SK-N-SH (cell line): ENCODE measurements at regions not wholly inside any gene's neighbourhood (a gene's known extent, or its start where the extent isn't known, plus 50 kb on each side); places are given as distances from the start of the nearest gene placed in this dataset.
A peak's percentile ranks its signal among the peaks of the same experiment; 100 is the strongest.

Source experiments
- CTCF ChIA-PET: fragments of 300-600, 350-600 bp; formaldehyde crosslinking; extraction: SDS; loops from one replicate; lab custom pipeline; 2021; lab: Yijun Ruan, JAX
- POLR2A ChIA-PET: fragments of 350-600 bp; sonication (Branson Sonifier 250); formaldehyde crosslinking; extraction: SDS; loops from one replicate; lab custom pipeline; 2020; ENCODE audit warnings: antibody characterized with exemption, inconsistent platforms; lab: Yijun Ruan, JAX
- DNase-seq: peaks from one replicate; pipeline ENCODE4 v3.0.0; 2012
- H2AFZ ChIP-seq: fragments of 200-600 bp; sonication (generic); 2 replicates; pipeline ENCODE4 v1.8.1; 2016; ENCODE audit warnings: antibody characterized with exemption, mild to moderate bottlenecking, low read depth
- H3F3A ChIP-seq: fragments of 200-600 bp; sonication (generic); replicated peaks from 2 replicates; pipeline ENCODE3; 2016; ENCODE audit warnings: antibody characterized with exemption, mild to moderate bottlenecking; ENCODE audit not compliant: insufficient read depth
- H3K27ac ChIP-seq, 2 experiments: fragments of 200-500 bp in 1 of 2; fragments of 200-600 bp in 1 of 2; sonication (Bioruptor generic) in 1 of 2; sonication (generic), shearing (Covaris generic) in 1 of 2; 2 replicates each; pipeline versions ENCODE4 v1.5.1 to v1.6.1; 2014 to 2016; ENCODE audit warnings: low read depth in 2 of 2, inconsistent platforms in 1 of 2, low read length in 1 of 2, mild to moderate bottlenecking in 1 of 2, mixed read lengths in 1 of 2
- H3K27me3 ChIP-seq: fragments of 200-600 bp; sonication (generic), shearing (Covaris generic); 2 replicates; pipeline ENCODE4 v1.6.1; 2016; ENCODE audit warnings: mixed run types; ENCODE audit not compliant: insufficient read depth
- H3K36me3 ChIP-seq, 2 experiments: fragments of 200-500 bp in 1 of 2; fragments of 200-600 bp in 1 of 2; sonication (Bioruptor generic) in 1 of 2; sonication (generic) in 1 of 2; replicated peaks in 1 of 2; 2 replicates each; pipeline versions ENCODE3 to v1.5.1; 2014 to 2016; ENCODE audit warnings: low read length in 1 of 2, mild to moderate bottlenecking in 1 of 2; ENCODE audit not compliant: insufficient read depth in 2 of 2, control insufficient read depth in 1 of 2
- H3K4me1 ChIP-seq, 2 experiments: fragments of 200-500 bp in 1 of 2; fragments of 200-600 bp in 1 of 2; sonication (Bioruptor generic) in 1 of 2; sonication (generic), shearing (Covaris generic) in 1 of 2; 2 replicates each; pipeline versions ENCODE4 v1.5.1 to v1.6.1; 2014 to 2016; ENCODE audit warnings: low read depth in 1 of 2, low read length in 1 of 2, mixed run types in 1 of 2; ENCODE audit not compliant: insufficient read depth in 2 of 2, control insufficient read depth in 1 of 2
- H3K4me2 ChIP-seq: fragments of 200-600 bp; sonication (generic), shearing (Covaris generic); 2 replicates; pipeline ENCODE4 v1.6.1; 2017; ENCODE audit warnings: mixed run types
- H3K4me3 ChIP-seq, 2 experiments: fragments of 200-500 bp in 1 of 2; fragments of 200-600 bp in 1 of 2; sonication (Bioruptor generic) in 1 of 2; sonication (generic), shearing (Covaris generic) in 1 of 2; 2 replicates each; pipeline versions ENCODE4 v1.5.1 to v1.8.1; 2014 to 2016; ENCODE audit warnings: low read depth in 2 of 2, inconsistent platforms in 1 of 2, low read length in 1 of 2, mild to moderate bottlenecking in 1 of 2, mixed read lengths in 1 of 2, moderate library complexity in 1 of 2
- H3K79me2 ChIP-seq: fragments of 200-600 bp; sonication (generic); 2 replicates; pipeline ENCODE4 v1.8.1; 2017; ENCODE audit warnings: mild to moderate bottlenecking; ENCODE audit not compliant: insufficient read depth
- H3K9ac ChIP-seq: fragments of 200-600 bp; sonication (generic); 2 replicates; pipeline ENCODE4 v1.6.1; 2017; ENCODE audit warnings: mixed run types
- H3K9me2 ChIP-seq: fragments of 200-600 bp; sonication (generic); 2 replicates; pipeline ENCODE4 v1.6.1; 2017; ENCODE audit warnings: mixed run types
- H3K9me3 ChIP-seq: fragments of 200-600 bp; sonication (generic); 2 replicates; pipeline ENCODE4 v1.6.1; 2017; ENCODE audit warnings: mixed run types, mild to moderate bottlenecking, moderate library complexity
- H4K20me1 ChIP-seq: fragments of 200-600 bp; sonication (generic); 2 replicates; pipeline ENCODE4 v1.6.1; 2017; ENCODE audit warnings: mild to moderate bottlenecking, mixed run types; ENCODE audit not compliant: insufficient read depth
- CHD2 ChIP-seq: fragments of 150-350 bp; IDR thresholded peaks from 2 replicates; pipeline ENCODE4 v1.6.1; 2018; ENCODE audit warnings: low read length; ENCODE audit not compliant: partially characterized antibody
- FOSL2 ChIP-seq: IDR thresholded peaks from 2 replicates; pipeline ENCODE4 v1.4.0; 2012; ENCODE audit warnings: low read depth, mild to moderate bottlenecking, moderate library complexity, borderline replicate concordance
- GATA2 ChIP-seq: sonication (generic); formaldehyde crosslinking; IDR thresholded peaks from 2 replicates; pipeline ENCODE4 v1.5.0; 2020; ENCODE audit warnings: mild to moderate bottlenecking, missing genetic modification reagents
- POLR2AphosphoS5 ChIP-seq: IDR thresholded peaks from 2 replicates; pipeline ENCODE4 v1.6.1; 2012; ENCODE audit warnings: low read depth, low read length
- RAD21 ChIP-seq: IDR thresholded peaks from 2 replicates; pipeline ENCODE4 v1.6.1; 2012; ENCODE audit warnings: mild to moderate bottlenecking, low read length
- RCOR1 ChIP-seq: fragments of 150-350 bp; IDR thresholded peaks from 2 replicates; pipeline ENCODE4 v1.6.1; 2017; ENCODE audit warnings: antibody characterized with exemption, low read length
- RFX5 ChIP-seq: IDR thresholded peaks from 2 replicates; pipeline ENCODE4 v1.6.1; 2012; ENCODE audit warnings: mild to moderate bottlenecking, improper control_type of control experiment, low read length
- SIN3A ChIP-seq: IDR thresholded peaks from 2 replicates; pipeline ENCODE4 v1.6.1; 2012; ENCODE audit warnings: low read depth, mild to moderate bottlenecking, low read length, moderate library complexity, borderline replicate concordance
- TCF12 ChIP-seq: IDR thresholded peaks from 2 replicates; pipeline ENCODE4 v1.4.0; 2012
- WGBS: methylation state at CpG from one replicate; pipeline ENCODE4 v1.1.6; 2017; ENCODE audit warnings: low lambda C conversion rate; 5-methylcytosine and 5-hydroxymethylcytosine counted together
- TF ChIP-seq, protein P1 (sequence below): fragments of 150-350 bp; IDR thresholded peaks from 2 replicates; pipeline ENCODE4 v1.6.1; 2016; ENCODE audit warnings: mild to moderate bottlenecking, low read depth, low read length
- TF ChIP-seq, protein P2 (sequence below): IDR thresholded peaks from 2 replicates; pipeline ENCODE4 v1.4.0; 2012; ENCODE audit warnings: low read depth
- TF ChIP-seq, protein P3 (sequence below): IDR thresholded peaks from 2 replicates; pipeline ENCODE4; 2012
- TF ChIP-seq, protein P4 (sequence below): fragments of 150-350 bp; IDR thresholded peaks from 2 replicates; pipeline ENCODE4 v1.6.1; 2017; ENCODE audit warnings: antibody characterized with exemption, low read length, low read depth, borderline replicate concordance

GRCh38 chr7:106418094-106418493 is 133.3 kb upstream of the NAMPT start:
- H3K9me3 ChIP-seq: peaks cover 18% of the 10 kb centered on the region
- 51% methylated on average over 1 of the region's 1 CpG for WGBS
- TF ChIP-seq, protein P1, sequence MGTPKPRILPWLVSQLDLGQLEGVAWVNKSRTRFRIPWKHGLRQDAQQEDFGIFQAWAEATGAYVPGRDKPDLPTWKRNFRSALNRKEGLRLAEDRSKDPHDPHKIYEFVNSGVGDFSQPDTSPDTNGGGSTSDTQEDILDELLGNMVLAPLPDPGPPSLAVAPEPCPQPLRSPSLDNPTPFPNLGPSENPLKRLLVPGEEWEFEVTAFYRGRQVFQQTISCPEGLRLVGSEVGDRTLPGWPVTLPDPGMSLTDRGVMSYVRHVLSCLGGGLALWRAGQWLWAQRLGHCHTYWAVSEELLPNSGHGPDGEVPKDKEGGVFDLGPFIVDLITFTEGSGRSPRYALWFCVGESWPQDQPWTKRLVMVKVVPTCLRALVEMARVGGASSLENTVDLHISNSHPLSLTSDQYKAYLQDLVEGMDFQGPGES: no peak
- TF ChIP-seq, protein P2, sequence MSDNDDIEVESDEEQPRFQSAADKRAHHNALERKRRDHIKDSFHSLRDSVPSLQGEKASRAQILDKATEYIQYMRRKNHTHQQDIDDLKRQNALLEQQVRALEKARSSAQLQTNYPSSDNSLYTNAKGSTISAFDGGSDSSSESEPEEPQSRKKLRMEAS: no peak
- TF ChIP-seq RFX5: no peak
- TF ChIP-seq, all 33 proteins: peak for 0
- H3K4me1 ChIP-seq: peaks cover 11 to 15% of the 10 kb centered on the region in 2 experiments
- H3K27me3 ChIP-seq: no peaks in the 10 kb centered on the region
- no peak overlapping the region for H3K27ac ChIP-seq
- H3K4me3 ChIP-seq: no peak overlapping the region
- no peaks in the 10 kb centered on the region for H3K9me2 ChIP-seq
- DNase-seq: no peak
- ChIA-PET POLR2A (no interaction called here), CTCF (interaction anchor here (0.8 to 1.4 kb wide), 3 partner anchors 12 to 242 kb away, joined by 3 to 7 read pairs (median 3); no protein-coding TSS in a partner anchor)
- H3K36me3 ChIP-seq: no peaks in the 10 kb centered on the region
- H3K9ac ChIP-seq: no peak overlapping the region
- no peaks in the 10 kb centered on the region for H4K20me1 ChIP-seq
- H2AFZ ChIP-seq: no peak overlapping the region
- H3K4me2 ChIP-seq: no peak overlapping the region
- H3K79me2 ChIP-seq: no peaks in the 10 kb centered on the region
- H3F3A ChIP-seq: peaks cover 13% of the 10 kb centered on the region

DNA sequence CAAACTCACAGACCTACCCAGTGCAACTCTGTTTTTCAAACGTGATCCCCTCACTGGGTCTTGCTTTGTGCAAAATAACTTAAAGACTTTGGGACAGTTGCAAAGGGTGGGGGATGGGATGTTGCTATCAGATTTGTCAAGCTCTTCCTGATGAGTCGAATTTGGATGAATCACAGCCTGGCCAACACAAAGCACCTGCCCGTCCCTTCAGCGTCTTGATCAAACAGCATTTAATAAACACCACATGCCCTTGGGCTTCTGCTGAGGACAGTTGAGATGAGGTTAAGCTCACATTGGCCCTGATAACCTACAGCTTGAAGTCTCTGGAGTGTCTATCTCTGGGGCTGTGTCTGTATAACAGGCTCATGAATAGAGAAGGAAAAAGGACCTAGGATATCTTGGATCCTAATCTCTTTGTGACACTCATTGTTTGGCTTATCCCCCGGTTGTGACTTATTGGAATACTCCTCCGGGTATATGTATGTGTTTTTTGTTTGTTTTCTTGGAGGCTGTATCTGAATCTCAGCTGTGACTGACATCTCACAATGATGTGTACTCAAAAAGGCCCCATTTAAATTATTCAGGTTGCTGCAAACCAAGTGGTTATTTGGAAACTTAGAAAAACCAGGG is 132.6 kb upstream of the NAMPT start:
- POLR2A ChIA-PET: no interaction called here
- H3K4me1 ChIP-seq: peaks cover 11 to 15% of the 10 kb centered on the region in 2 experiments
- H3K9ac ChIP-seq: no peak overlapping the region
- H2AFZ ChIP-seq: no peak overlapping the region
- no peaks in the 10 kb centered on the region for H3K9me2 ChIP-seq
- CTCF ChIA-PET: interaction anchor here (0.8 to 1.4 kb wide), 4 partner anchors 11 to 250 kb away, joined by 3 to 7 read pairs (median 3); no protein-coding TSS in a partner anchor
- no peak overlapping the region for H3K4me3 ChIP-seq
- no peaks in the 10 kb centered on the region for H3K36me3 ChIP-seq
- no peak overlapping the region for H3K4me2 ChIP-seq
- H3F3A ChIP-seq: peaks cover 13% of the 10 kb centered on the region
- no peaks in the 10 kb centered on the region for H3K79me2 ChIP-seq
- H4K20me1 ChIP-seq: no peaks in the 10 kb centered on the region
- H3K9me3 ChIP-seq: peaks cover 18% of the 10 kb centered on the region
- peak; percentile 51 for TF ChIP-seq TCF12
- TF ChIP-seq FOSL2: no peak
- no peak for TF ChIP-seq GATA2 (CRISPR knock-in tag)
- no peak for TF ChIP-seq CHD2
- TF ChIP-seq RCOR1: no peak
- TF ChIP-seq, protein P3, sequence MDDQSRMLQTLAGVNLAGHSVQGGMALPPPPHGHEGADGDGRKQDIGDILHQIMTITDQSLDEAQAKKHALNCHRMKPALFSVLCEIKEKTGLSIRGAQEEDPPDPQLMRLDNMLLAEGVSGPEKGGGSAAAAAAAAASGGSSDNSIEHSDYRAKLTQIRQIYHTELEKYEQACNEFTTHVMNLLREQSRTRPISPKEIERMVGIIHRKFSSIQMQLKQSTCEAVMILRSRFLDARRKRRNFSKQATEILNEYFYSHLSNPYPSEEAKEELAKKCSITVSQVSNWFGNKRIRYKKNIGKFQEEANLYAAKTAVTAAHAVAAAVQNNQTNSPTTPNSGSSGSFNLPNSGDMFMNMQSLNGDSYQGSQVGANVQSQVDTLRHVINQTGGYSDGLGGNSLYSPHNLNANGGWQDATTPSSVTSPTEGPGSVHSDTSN: 0 out of 2 replicates have a peak, but pooled peaks have one; percentile 8
- TF ChIP-seq, protein P4, sequence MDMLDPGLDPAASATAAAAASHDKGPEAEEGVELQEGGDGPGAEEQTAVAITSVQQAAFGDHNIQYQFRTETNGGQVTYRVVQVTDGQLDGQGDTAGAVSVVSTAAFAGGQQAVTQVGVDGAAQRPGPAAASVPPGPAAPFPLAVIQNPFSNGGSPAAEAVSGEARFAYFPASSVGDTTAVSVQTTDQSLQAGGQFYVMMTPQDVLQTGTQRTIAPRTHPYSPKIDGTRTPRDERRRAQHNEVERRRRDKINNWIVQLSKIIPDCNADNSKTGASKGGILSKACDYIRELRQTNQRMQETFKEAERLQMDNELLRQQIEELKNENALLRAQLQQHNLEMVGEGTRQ: no peak
- TF ChIP-seq RAD21: no peak
- TF ChIP-seq, protein P2: no peak
- no peak for TF ChIP-seq POLR2AphosphoS5
- TF ChIP-seq SIN3A: no peak
- no peak for DNase-seq
- 26% methylated on average over 6 of the region's 6 CpGs for WGBS
- no peak overlapping the region for H3K27ac ChIP-seq
- H3K27me3 ChIP-seq: no peaks in the 10 kb centered on the region
